Uterus (tissue), 3 donors: ENCODE measurements at regions not wholly inside any gene's neighbourhood (a gene's known extent, or its start where the extent isn't known, plus 50 kb on each side); places are given as distances from the start of the nearest gene placed in this dataset.

Experiments used
- DNase-seq, 2 donors: peaks; one replicate each; pipeline ENCODE4 v3.0.0-alpha.2; 2019 to 2020
- H3K27ac ChIP-seq, 2 donors: fragments of 200-600 bp; sonication (generic); 1 replicate in 1 of 2; 2 replicates in 1 of 2; pipeline ENCODE4 v1.5.1; 2016 to 2018
- H3K27me3 ChIP-seq, 2 donors: fragments of 200-600 bp; sonication (generic); one replicate each; pipeline ENCODE4 v1.5.1; 2018 to 2019; ENCODE audit warnings: control low read depth in 1 of 2
- H3K36me3 ChIP-seq, 2 donors: fragments of 200-600 bp; sonication (generic); one replicate each; pipeline ENCODE4 v1.5.1; 2019; ENCODE audit warnings: control low read depth in 1 of 2
- H3K4me1 ChIP-seq, 2 donors: fragments of 200-600 bp; sonication (generic); one replicate each; pipeline ENCODE4 v1.5.1; 2018 to 2019; ENCODE audit warnings: control low read depth in 1 of 2
- H3K4me3 ChIP-seq, 2 donors: fragments of 200-600 bp; sonication (generic); 1 replicate in 1 of 2; 2 replicates in 1 of 2; pipeline ENCODE4 v1.5.1; 2018 to 2019; ENCODE audit warnings: mild to moderate bottlenecking in 1 of 2
- H3K9me3 ChIP-seq, 2 donors: fragments of 200-600 bp; sonication (generic); one replicate each; pipeline ENCODE4 v1.5.1; 2019; ENCODE audit warnings: control low read depth in 1 of 2
- CTCF ChIP-seq, 4 experiments: fragments of 200-600 bp in 2 of 4; fragments of 450-650 bp in 2 of 4; sonication (generic) in 2 of 4; IDR thresholded peaks; one replicate each; pipeline ENCODE4 v1.5.1; 2016 to 2019; ENCODE audit warnings: antibody characterized with exemption in 4 of 4, mild to moderate bottlenecking in 2 of 4, moderate library complexity in 1 of 4
- POLR2A ChIP-seq, 2 donors: fragments of 450-650 bp; IDR thresholded peaks; one replicate each; pipeline ENCODE4 v1.6.1; 2016; ENCODE audit warnings: antibody characterized with exemption in 2 of 2, mild to moderate bottlenecking in 1 of 2, moderate library complexity in 1 of 2
- intact Hi-C: fragments of 100-400 bp; cut with DNase I; formaldehyde crosslinking; loops from one replicate; pipeline ENCODE4 v1.15.1; 2023; ENCODE audit warnings: low total_unique reads
- donor health status: DM: yes; HTN: yes; CAD: no.

GRCh38 chr1:81307786-81308185 is 492.9 kb upstream of the ADGRL2 start:
- Histone ChIP-seq H3K27me3 (peaks cover 0 to 3% of the 10 kb centered on the region in 2 donors), H3K27ac (no peak overlapping the region), H3K9me3 (no peaks in the 10 kb centered on the region), H3K4me3 (no peak overlapping the region), H3K36me3 (no peaks in the 10 kb centered on the region), H3K4me1 (no peaks in the 10 kb centered on the region)
- no peak for DNase-seq
- TF ChIP-seq CTCF (IDR thresholded peaks at IDR 0.05) (no peak), POLR2A (IDR thresholded peaks at IDR 0.05) (no peak)
- intact Hi-C loops = no loop called here

- DNase-seq = no peak
- TF ChIP-seq POLR2A (IDR thresholded peaks at IDR 0.05) (no peak), CTCF (IDR thresholded peaks at IDR 0.05) (peak; percentile 14 to 52 (median 32))
- H3K9me3 ChIP-seq = no peaks in the 10 kb centered on the region
- intact Hi-C loops = no loop called here
- H3K36me3 ChIP-seq = no peaks in the 10 kb centered on the region
- H3K27ac ChIP-seq = no peak overlapping the region
- H3K4me1 ChIP-seq = no peaks in the 10 kb centered on the region
- H3K27me3 ChIP-seq = peaks cover 0 to 3% of the 10 kb centered on the region in 2 donors
- H3K4me3 ChIP-seq = peak overlapping the region; percentile 30 to 42
Observed at GRCh38 chr1:81305997-81306452, 494.7 kb upstream of the ADGRL2 start.

- intact Hi-C loops = no loop called here
- TF ChIP-seq POLR2A (IDR thresholded peaks at IDR 0.05) = no peak
- no peak for TF ChIP-seq CTCF (IDR thresholded peaks at IDR 0.05)
- Histone ChIP-seq H3K9me3 (no peaks in the 10 kb centered on the region), H3K4me1 (no peaks in the 10 kb centered on the region), H3K4me3 (no peak overlapping the region), H3K27ac (no peak overlapping the region), H3K36me3 (no peaks in the 10 kb centered on the region), H3K27me3 (no peaks in the 10 kb centered on the region)
- no peak for DNase-seq
Observed at GRCh38 chr1:81304187-81304586, 496.5 kb upstream of the ADGRL2 start.

- Histone ChIP-seq H3K9me3 (no peaks in the 10 kb centered on the region), H3K27ac (no peak overlapping the region), H3K36me3 (no peaks in the 10 kb centered on the region), H3K4me3 (no peak overlapping the region), H3K4me1 (no peaks in the 10 kb centered on the region), H3K27me3 (no peaks in the 10 kb centered on the region)
- intact Hi-C loops = no loop called here
- DNase-seq = no peak
- TF ChIP-seq POLR2A (IDR thresholded peaks at IDR 0.05) (no peak), CTCF (IDR thresholded peaks at IDR 0.05) (no peak)
Observed at GRCh38 chr1:81299892-81300291, 500.8 kb upstream of the ADGRL2 start.

- no peak overlapping the region for H3K4me3 ChIP-seq
- DNase-seq = no peak
- no peaks in the 10 kb centered on the region for H3K27me3 ChIP-seq
- intact Hi-C loops = no loop called here
- TF ChIP-seq POLR2A (IDR thresholded peaks at IDR 0.05) (no peak), CTCF (IDR thresholded peaks at IDR 0.05) (no peak)
- no peaks in the 10 kb centered on the region for H3K4me1 ChIP-seq
- no peaks in the 10 kb centered on the region for H3K9me3 ChIP-seq
- no peaks in the 10 kb centered on the region for H3K36me3 ChIP-seq
- H3K27ac ChIP-seq = no peak overlapping the region
Observed at GRCh38 chr1:81298266-81298665, 502.5 kb upstream of the ADGRL2 start.
